GM21423 (cell line): ENCODE measurements at regions not wholly inside any gene's neighbourhood (a gene's known extent, or its start where the extent isn't known, plus 50 kb on each side); places are given as distances from the start of the nearest gene placed in this dataset.

ENCODE experiments used
- ATAC-seq: cut with Tn5 transposase; IDR thresholded peaks from one replicate; pipeline ENCODE4 v1.9.1; 2021; ENCODE audit warnings: mild to moderate bottlenecking, moderate library complexity; ENCODE audit not compliant: unreplicated experiment

DNA sequence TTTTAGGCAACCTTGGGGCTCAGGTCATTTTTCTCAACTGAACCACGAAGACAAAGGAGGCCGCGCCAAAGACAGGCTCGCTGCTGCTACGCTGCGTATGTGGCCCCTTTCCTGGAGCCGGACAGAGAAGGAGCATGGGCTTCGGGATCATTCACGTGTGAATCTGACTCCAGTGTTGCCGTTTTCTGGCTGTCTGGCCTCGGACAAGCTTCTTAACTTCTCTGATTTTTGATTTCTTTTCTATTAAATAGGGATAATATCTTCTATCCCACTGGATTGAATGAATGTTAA, 50.8 kb upstream of the ZNF366 start:
- ATAC-seq, result no peak

GRCh38 chr5:72557167-72558045, 50.2 kb upstream of the ZNF366 start:
- peak; percentile 16 for ATAC-seq
